CD1c-positive myeloid dendritic cell (primary cell): ENCODE measurements at regions not wholly inside any gene's neighbourhood (a gene's known extent, or its start where the extent isn't known, plus 50 kb on each side); places are given as distances from the start of the nearest gene placed in this dataset.
"Not testable (repeated sequence)": the region's sequence is repeated elsewhere in the genome, so short reads cannot be mapped to it uniquely, and the experiment has no call there.

Experiments
- DNase-seq: peaks from one replicate; pipeline ENCODE4 v3.0.0-alpha.2; 2016; ENCODE audit errors: extremely low spot score

DNA sequence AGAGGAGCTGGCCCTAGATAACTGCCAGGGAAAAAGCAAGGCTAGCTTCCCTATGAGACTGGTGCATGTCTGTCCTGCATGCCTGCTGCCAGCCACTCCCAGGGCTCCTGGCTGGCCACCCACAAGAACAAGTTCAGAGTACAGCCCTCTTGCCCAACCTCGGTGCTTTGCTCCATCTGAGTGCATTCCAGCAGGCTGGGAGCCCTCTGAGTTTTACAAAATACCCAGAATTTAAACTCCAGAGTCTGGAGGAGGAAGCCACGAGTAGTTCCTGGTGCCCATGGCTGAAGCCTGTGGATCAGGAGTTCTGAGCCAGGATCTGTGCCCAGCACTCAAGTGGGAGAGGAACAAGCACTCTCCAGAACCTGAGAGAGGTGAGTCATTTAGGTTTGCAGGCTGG is 111.6 kb downstream of the MAGEE2 start:
- DNase-seq = no peak

DNA sequence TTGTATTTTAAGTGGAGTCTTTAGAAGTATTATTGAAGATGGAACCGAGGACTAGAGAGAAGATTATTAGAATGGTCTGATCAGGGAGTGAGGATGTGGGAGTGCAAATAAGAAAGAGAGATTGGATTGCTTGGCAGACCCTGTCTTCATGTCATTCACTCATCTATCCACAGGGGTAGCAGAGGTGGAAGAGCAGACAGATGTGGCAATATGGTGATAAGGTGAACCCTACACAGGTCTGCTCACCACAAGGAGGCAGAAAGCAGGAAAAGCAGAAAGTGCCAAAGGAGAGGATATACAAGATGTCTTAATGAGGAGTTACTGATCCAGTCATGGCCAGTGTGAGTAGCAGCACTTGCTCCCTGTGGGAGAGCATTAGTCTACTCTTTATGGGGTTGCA is 129.4 kb downstream of the MAGEE2 start:
- no peak for DNase-seq

DNA sequence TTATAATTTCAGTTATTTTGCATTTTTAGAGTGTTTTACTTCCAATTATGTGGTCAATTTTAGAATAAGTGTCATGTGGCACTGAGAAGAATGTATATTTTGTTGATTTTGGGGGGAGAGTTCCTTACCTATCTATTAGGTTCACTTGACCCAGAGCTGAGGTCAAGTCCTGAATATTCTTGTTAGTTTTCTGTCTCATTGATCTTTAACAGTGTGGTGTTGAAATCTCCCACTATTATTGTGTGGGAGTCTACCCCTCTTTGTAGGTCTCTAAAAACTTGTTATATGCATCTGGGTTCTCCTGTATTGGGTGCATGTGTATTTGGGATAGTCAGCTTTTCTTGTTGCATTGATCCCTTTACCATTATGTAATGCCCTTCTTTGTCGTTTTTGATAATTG is 127.0 kb upstream of the ZDHHC15 start:
- DNase-seq = no peak

DNA sequence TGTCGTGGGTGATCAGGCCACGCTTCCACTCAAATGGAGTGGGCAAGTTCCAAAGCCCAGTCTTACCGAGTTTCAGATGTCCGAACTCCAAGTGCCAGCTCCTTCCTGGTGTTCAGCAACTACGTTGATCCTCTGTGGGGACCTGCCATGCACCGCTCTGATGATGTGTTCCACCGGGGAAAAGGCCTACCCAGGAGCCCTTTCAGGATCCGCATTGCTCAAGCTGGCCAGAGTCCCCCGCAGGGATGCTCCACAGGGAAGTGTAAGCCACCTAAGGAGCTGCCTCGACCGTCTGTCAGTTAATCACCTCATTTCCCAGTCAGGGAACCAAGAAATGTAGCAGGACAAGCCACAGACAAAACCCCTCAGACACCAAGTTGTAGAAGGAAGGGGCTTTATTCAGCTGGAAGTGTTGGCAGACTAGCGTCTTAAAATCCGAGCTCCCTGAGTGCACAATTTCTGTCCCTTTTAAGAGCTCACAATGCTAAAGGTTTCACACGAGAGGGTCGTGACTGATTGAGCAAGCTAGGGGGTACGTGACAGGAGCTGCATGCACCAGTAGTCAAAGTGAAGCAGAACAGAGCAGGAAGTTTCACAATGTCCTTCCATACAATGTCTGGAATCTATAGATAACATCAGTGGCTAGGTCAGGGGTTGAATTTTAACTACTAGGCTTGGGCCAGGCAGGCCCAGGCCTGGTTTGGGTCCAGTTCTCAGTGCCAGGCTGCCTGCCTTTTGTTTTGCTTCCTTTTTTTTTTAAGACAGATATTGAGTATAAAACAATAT is 126.2 kb upstream of the ZDHHC15 start:
- no peak for DNase-seq

DNA sequence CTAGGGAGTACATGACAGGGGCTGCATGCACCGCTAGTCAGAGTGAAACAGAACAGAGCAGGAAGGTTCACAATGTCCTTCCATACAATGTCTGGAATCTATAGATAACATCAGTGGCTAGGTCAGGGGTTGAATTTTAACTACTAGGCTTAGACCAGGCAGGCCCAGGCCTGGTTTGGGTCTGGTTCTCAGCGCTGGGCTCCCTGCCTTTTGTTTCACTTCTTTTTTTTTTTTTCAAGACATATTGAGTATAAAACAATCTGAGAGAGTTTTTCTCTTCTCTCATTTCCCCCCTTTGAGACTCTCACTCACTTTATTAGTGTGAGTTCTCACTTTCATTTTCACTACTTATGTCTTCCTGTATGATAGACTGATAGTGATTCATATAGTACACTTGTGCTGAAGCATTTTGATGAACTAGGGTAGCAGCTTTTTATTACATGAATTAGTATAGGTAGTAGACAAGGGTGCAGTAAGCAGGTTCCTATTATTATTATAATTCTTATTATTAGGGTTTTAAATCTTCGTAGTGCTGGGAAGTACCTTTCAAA is 120.0 kb upstream of the ZDHHC15 start:
- DNase-seq = no peak

DNA sequence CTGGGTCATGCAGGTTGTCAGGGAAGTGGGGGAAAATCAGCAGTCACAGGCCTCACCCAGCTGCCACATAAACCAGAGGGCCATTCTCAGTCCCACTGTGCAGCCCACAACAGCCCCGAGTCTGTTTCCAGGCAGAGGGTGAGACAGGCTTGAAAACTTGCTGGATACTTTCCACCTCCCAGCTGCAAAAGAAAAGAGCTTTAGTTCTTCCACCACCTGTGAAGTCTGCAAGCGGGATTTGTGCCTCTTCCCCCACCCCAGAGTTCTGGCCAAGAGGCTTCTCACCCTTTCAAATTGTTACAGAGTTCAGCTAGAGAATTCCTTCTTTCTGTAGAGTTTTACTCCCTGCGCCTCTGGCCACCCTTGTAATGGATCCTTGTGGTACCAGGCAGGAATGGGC is 115.5 kb upstream of the ZDHHC15 start:
- DNase-seq = no peak

DNA sequence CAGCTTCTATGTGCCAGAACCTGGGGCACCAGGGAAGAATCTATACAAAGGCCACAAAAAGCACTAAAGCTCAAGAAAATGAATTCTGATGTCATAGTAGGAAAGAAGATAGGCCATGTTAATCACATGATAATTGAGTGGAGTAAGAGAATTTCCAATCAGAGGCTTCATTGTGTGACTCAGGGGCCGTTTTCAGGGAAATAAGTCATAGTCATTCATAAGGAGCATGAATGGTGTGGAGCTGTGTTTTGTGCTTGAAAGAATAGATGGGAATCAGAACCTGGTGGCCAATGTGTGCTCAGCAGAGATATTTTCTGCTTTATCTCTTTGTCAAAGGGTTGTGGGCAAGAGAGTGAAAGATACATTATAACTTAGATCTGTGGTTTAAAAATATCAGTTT is 102.4 kb upstream of the ZDHHC15 start:
- no peak for DNase-seq

DNA sequence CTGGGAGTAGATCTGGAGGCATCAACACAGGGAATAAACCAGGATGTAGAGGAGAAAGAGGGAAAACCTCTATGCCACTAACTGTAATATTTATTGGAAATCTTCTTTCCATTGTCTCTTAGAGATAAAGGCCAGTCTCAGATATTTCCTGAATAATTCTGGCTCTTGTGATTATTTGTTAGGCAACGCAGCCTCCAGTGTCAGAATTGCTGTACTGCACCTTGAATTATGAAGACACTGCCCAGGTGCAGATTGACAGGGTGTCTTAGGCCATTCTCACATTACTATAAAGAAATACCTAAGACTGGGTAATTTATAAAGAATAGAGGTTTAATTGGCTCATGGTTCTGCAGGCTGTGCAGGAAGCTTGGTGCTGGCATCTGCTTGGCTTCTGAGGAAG is 100.7 kb upstream of the ZDHHC15 start:
- no peak for DNase-seq

DNA sequence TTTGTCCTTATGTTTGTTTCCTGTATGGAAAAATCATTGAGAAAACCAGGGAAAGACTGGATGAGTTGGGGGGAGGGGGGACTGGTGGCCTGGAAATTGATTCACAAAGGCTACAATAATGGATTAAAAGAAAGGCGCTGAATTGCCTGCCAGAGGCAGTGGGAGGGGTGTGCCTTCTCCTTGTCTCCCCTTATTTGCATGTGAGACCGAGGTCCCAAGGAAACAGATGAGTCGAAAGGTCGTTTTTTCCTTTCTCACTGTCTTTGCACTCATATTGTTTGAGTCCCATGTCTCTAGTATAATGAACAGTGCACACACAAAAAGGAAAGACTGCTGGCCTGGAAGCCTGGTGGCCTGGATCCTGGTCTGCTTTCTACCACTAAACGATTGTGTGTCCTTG is 86.6 kb upstream of the ZDHHC15 start:
- DNase-seq = no peak

DNA sequence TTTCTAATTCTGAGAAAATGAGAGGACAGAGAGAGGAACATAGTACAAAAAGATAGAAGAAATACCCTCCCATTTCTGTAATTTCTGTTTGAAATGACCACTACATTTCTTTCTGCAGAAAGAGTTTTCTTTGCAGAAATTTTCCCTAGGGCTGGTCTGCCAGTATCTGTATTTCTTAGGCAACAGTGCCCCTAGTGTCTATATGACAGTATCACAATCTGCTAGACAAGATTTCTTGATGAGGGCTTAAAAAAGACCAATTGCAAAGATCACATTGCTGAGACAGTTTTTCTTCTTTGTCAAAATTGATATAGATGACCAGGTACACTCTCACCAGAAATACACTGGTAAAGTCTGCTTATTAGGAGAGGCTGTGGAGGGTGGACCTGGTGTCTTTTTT is 81.0 kb upstream of the ZDHHC15 start:
- peak; percentile 2 for DNase-seq

DNA sequence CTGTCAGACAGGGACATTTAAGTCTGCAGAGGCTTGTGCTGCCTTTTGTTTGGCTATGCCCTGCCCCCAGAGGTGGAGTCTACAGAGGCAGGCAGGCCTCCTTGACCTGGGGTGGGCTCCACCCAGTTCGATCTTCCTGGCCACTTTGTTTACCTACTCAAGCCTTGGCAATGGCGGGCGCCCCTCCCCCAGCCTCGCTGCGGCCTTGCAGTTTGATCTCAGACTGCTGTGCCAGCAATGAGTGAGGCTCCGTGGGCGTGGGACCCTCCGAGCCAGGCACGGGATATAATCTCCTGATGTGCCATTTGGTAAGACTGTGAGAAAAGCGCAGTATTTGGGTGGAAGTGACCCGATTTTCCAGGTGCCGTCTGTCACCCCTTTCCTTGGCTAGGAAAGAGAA is 79.2 kb upstream of the ZDHHC15 start:
- DNase-seq = not testable (repeated sequence)

DNA sequence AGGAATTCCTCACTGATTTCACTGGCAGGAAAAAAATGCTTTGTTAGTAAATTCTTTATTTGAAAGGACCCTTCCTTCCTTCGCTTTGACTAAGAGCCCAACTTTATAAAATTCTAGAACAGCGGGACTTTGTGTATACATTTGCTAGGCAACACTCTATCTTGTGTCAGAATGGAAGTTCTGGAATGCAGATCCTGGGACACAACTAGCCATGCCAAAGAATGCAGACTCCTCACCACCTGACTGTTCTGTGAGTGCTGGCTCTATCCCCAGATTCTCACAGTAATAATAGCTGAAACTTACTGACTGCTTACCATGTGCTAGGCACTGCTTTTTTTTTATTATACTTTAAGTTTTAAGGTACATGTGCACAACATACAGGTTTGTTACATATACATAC is 73.3 kb upstream of the ZDHHC15 start:
- no peak for DNase-seq

DNA sequence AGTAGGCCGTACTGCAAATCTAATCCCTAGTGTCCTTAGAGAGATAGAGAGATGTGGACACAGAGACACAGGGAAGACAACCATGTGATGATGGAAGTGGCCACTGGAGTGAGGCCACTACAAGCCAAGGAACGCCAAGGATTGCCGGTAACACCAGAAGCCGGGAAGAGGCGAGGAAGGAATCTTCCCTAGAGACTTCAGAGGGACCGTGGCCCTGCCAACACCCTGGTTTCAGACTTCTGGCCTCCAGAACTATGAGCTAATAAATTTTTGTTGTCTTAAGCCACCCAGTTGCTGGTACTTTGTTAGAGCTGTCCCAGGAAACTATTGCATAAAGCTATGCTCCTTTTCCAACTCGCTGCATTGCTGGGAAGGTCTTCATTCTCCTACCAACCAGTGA is 70.3 kb upstream of the ZDHHC15 start:
- not testable (repeated sequence) for DNase-seq

DNA sequence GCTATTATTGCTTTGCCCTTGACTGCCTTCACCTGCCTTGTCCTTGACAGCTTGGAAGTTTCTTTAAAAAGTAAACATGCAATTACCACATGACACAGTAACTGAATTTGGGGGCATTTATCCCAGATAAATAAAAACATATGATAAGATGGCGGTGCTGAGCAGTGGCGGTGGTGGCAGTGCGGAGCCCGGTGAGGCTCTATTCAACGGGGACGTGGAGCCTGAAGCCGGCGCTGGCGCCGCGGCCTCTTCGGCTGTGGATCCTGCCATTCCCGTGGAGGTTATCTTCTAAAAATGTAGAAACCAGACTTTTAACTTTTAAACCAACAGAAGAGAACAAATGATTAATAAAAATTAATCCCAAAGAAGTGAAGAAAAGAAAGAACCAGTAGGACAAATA is 59.7 kb upstream of the ZDHHC15 start:
- DNase-seq = no peak
